ENCODE measurements at regions not wholly inside any gene's neighbourhood (a gene's known extent, or its start where the extent isn't known, plus 50 kb on each side); places are given as distances from the start of the nearest gene placed in this dataset.
A peak's percentile ranks its signal among the peaks of the same experiment; 100 is the strongest.

- Histone ChIP-seq H3K27me3 (replicated peaks; ENCODE audit: control insufficient read depth, insufficient read depth, low read length) (no peaks in the 10 kb centered on the region), H3K36me3 (ENCODE audit: control insufficient read depth, insufficient read depth, low read length) (no peaks in the 10 kb centered on the region), H3K4me3 (replicated peaks; ENCODE audit: low read depth, low read length) (no peak overlapping the region)
- DNase-seq (ENCODE audit: extremely low read depth, insufficient read length) = no peak
- TF ChIP-seq CTCF (IDR thresholded peaks at IDR 0.05; ENCODE audit: insufficient read depth, low read length, poor library complexity, severe bottlenecking) = no peak
Observed at GRCh38 chr3:94323596-94323995, 260.7 kb downstream of the NSUN3 start.

DNA sequence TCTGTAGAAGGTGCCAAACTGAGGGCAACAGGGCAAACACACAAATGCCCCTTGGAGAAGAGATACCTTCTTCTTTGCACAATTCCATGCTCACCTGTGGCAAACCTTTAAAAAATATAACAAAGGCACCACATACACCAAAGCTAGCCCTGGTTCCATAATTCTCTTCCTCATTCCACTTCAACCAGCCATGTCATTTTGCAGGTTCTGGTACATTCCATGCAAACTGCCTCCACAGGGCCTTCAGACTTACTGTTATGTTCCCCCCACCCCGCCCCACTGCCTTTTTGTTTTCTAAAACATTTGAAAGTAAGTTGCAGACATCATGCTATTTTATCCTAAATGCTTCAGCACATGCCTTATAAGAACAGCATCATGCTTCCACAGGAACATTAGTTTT, 269.0 kb downstream of the NSUN3 start:
- H3K36me3 ChIP-seq (ENCODE audit: control insufficient read depth, insufficient read depth, low read length) = no peaks in the 10 kb centered on the region
- no peaks in the 10 kb centered on the region for H3K27me3 ChIP-seq (replicated peaks; ENCODE audit: control insufficient read depth, insufficient read depth, low read length)
- no peak overlapping the region for H3K4me3 ChIP-seq (replicated peaks; ENCODE audit: low read depth, low read length)
- no peak for DNase-seq (ENCODE audit: extremely low read depth, insufficient read length)
- no peak for TF ChIP-seq CTCF (IDR thresholded peaks at IDR 0.05; ENCODE audit: insufficient read depth, low read length, poor library complexity, severe bottlenecking)

DNA sequence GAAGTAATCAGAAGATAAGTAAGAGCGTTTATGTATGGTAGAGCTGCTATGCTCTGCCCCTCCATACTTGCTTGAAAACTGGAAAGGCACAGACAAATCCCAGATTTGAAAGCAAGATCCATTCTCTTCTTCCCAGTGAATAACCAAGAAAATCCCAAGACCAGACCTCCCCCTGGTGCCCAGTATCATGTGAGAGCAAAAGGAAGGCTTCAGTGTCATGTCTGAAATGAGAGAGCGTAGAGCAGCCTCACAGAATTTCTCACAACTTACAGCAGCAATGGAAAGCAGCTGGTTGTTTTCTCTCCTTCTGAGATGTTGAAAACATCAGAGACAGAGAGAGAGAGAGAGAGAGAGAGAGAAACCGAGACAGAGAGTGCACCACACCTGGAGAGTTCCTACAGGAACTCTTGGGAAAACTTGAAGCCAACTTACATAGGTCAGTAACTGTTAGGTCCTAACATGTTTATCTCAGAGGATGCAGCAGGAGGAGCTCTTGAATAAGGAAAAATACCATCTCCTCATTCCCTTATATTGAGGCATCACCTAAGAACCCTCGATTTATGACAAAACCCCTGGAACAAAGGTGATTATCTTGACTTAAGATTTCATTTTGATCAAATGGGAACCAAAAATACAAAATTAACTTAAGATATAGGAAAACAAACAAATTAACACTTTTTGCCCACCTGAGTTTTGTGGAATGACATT, 273.3 kb downstream of the NSUN3 start:
- Histone ChIP-seq H3K36me3 (ENCODE audit: control insufficient read depth, insufficient read depth, low read length) (no peaks in the 10 kb centered on the region), H3K27me3 (replicated peaks; ENCODE audit: control insufficient read depth, insufficient read depth, low read length) (no peaks in the 10 kb centered on the region), H3K4me3 (replicated peaks; ENCODE audit: low read depth, low read length) (no peak overlapping the region)
- no peak for DNase-seq (ENCODE audit: extremely low read depth, insufficient read length)
- TF ChIP-seq CTCF (IDR thresholded peaks at IDR 0.05; ENCODE audit: insufficient read depth, low read length, poor library complexity, severe bottlenecking) = peak; percentile 15

GRCh38 chr3:94345101-94345500, 282.2 kb downstream of the NSUN3 start:
- no peak for TF ChIP-seq CTCF (IDR thresholded peaks at IDR 0.05; ENCODE audit: insufficient read depth, low read length, poor library complexity, severe bottlenecking)
- no peaks in the 10 kb centered on the region for H3K36me3 ChIP-seq (ENCODE audit: control insufficient read depth, insufficient read depth, low read length)
- H3K27me3 ChIP-seq (replicated peaks; ENCODE audit: control insufficient read depth, insufficient read depth, low read length) = no peaks in the 10 kb centered on the region
- DNase-seq (ENCODE audit: extremely low read depth, insufficient read length) = no peak
- H3K4me3 ChIP-seq (replicated peaks; ENCODE audit: low read depth, low read length) = no peak overlapping the region

- DNase-seq (ENCODE audit: extremely low read depth, insufficient read length) = no peak
- Histone ChIP-seq H3K27me3 (replicated peaks; ENCODE audit: control insufficient read depth, insufficient read depth, low read length) (no peaks in the 10 kb centered on the region), H3K4me3 (replicated peaks; ENCODE audit: low read depth, low read length) (no peak overlapping the region), H3K36me3 (ENCODE audit: control insufficient read depth, insufficient read depth, low read length) (no peaks in the 10 kb centered on the region)
- TF ChIP-seq CTCF (IDR thresholded peaks at IDR 0.05; ENCODE audit: insufficient read depth, low read length, poor library complexity, severe bottlenecking) = no peak
Observed at GRCh38 chr3:94349310-94349878, 286.5 kb downstream of the NSUN3 start.
